ENCODE measurements at regions not wholly inside any gene's neighbourhood (a gene's known extent, or its start where the extent isn't known, plus 50 kb on each side); places are given as distances from the start of the nearest gene placed in this dataset.
"Not testable (repeated sequence)": the region's sequence is repeated elsewhere in the genome, so short reads cannot be mapped to it uniquely, and the experiment has no call there.

GRCh38 chr1:113305029-113305428 lies 85.3 kb upstream of the MAGI3 start:
- DNase-seq, result not testable (repeated sequence)

- no peak for DNase-seq
These were observed 82.4 kb upstream of the MAGI3 start for GRCh38 chr1:113307771-113308445.

GRCh38 chr1:113312651-113313050 lies 77.7 kb upstream of the MAGI3 start:
- not testable (repeated sequence) for DNase-seq

- DNase-seq, result no peak
These were observed 75.7 kb upstream of the MAGI3 start for GRCh38 chr1:113314600-113314999.

GRCh38 chr1:113320272-113320671 lies 70.0 kb upstream of the MAGI3 start:
- DNase-seq, result peak; percentile 26

GRCh38 chr1:113320972-113321680 lies 69.2 kb upstream of the MAGI3 start:
- DNase-seq, result no peak

GRCh38 chr1:113321771-113322387 lies 68.4 kb upstream of the MAGI3 start:
- no peak for DNase-seq

- no peak for DNase-seq
These were observed 67.9 kb upstream of the MAGI3 start for GRCh38 chr1:113322439-113322838.

GRCh38 chr1:113325022-113325421 lies 65.3 kb upstream of the MAGI3 start:
- DNase-seq, result no peak

- DNase-seq, result no peak
These were observed 63.3 kb upstream of the MAGI3 start for GRCh38 chr1:113326976-113327375.

- no peak for DNase-seq
These were observed 57.3 kb upstream of the MAGI3 start for GRCh38 chr1:113333056-113333455.

GRCh38 chr1:113340038-113340437 lies 50.3 kb upstream of the MAGI3 start:
- DNase-seq, result no peak

Data from NCI-H2029 treated with DMSO at 0.1 percent for 48 hours (cell line).